ENCODE measurements at regions not wholly inside any gene's neighbourhood (a gene's known extent, or its start where the extent isn't known, plus 50 kb on each side); places are given as distances from the start of the nearest gene placed in this dataset.

- TF ChIP-seq EZH2 (IDR thresholded peaks at IDR 0.05; ENCODE audit: insufficient read depth, poor library complexity, severe bottlenecking): no peak
- TF ChIP-seq EZH2phosphoT487 (IDR thresholded peaks at IDR 0.05; ENCODE audit: insufficient read depth, low read depth): no peak
These were observed 116.5 kb downstream of the GALR1 start for GRCh38 chr18:77366067-77366719.
